ENCODE measurements at regions not wholly inside any gene's neighbourhood (a gene's known extent, or its start where the extent isn't known, plus 50 kb on each side); places are given as distances from the start of the nearest gene placed in this dataset.

DNA sequence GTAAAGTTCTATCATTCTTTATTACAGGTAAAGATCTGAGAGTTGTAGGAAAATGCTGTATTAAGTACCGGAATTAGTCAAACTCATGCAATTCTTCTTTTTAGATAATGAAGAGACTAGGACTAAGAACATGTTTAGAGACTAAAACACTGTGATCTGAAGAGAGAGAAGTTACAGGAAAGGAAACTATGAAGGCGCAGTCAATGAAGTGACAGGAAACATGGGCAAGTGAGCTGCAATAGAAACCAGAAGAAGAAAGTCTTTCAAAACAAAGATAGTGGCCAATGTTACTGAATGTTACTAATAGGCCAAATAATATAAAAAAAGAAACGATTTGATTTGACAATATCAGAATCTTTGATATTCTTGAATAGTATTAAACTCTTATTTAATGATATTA, 659.4 kb upstream of the RGS18 start:
- TF ChIP-seq, protein P1, sequence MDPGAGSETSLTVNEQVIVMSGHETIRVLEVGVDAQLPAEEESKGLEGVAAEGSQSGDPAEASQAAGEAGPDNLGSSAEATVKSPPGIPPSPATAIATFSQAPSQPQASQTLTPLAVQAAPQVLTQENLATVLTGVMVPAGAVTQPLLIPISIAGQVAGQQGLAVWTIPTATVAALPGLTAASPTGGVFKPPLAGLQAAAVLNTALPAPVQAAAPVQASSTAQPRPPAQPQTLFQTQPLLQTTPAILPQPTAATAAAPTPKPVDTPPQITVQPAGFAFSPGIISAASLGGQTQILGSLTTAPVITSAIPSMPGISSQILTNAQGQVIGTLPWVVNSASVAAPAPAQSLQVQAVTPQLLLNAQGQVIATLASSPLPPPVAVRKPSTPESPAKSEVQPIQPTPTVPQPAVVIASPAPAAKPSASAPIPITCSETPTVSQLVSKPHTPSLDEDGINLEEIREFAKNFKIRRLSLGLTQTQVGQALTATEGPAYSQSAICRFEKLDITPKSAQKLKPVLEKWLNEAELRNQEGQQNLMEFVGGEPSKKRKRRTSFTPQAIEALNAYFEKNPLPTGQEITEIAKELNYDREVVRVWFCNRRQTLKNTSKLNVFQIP (CRISPR knock-in tag; IDR thresholded peaks at IDR 0.05; ENCODE audit: borderline replicate concordance, low read depth): no peak
- TF ChIP-seq, protein P2, sequence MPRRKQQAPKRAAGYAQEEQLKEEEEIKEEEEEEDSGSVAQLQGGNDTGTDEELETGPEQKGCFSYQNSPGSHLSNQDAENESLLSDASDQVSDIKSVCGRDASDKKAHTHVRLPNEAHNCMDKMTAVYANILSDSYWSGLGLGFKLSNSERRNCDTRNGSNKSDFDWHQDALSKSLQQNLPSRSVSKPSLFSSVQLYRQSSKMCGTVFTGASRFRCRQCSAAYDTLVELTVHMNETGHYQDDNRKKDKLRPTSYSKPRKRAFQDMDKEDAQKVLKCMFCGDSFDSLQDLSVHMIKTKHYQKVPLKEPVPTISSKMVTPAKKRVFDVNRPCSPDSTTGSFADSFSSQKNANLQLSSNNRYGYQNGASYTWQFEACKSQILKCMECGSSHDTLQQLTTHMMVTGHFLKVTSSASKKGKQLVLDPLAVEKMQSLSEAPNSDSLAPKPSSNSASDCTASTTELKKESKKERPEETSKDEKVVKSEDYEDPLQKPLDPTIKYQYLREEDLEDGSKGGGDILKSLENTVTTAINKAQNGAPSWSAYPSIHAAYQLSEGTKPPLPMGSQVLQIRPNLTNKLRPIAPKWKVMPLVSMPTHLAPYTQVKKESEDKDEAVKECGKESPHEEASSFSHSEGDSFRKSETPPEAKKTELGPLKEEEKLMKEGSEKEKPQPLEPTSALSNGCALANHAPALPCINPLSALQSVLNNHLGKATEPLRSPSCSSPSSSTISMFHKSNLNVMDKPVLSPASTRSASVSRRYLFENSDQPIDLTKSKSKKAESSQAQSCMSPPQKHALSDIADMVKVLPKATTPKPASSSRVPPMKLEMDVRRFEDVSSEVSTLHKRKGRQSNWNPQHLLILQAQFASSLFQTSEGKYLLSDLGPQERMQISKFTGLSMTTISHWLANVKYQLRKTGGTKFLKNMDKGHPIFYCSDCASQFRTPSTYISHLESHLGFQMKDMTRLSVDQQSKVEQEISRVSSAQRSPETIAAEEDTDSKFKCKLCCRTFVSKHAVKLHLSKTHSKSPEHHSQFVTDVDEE (CRISPR knock-in tag; IDR thresholded peaks at IDR 0.05): no peak
- TF ChIP-seq TOX (CRISPR knock-in tag; IDR thresholded peaks at IDR 0.05; ENCODE audit: borderline replicate concordance): no peak
- no peak for TF ChIP-seq SNAI2 (CRISPR knock-in tag; IDR thresholded peaks at IDR 0.05)
- TF ChIP-seq ZNF565 (CRISPR knock-in tag; conservative IDR thresholded peaks at IDR 0.05; ENCODE audit: low read depth): no peak
- no peak for TF ChIP-seq RARB (CRISPR knock-in tag; IDR thresholded peaks at IDR 0.05)
- TF ChIP-seq ZNF70 (CRISPR knock-in tag; IDR thresholded peaks at IDR 0.05): no peak
- TF ChIP-seq, protein P3, sequence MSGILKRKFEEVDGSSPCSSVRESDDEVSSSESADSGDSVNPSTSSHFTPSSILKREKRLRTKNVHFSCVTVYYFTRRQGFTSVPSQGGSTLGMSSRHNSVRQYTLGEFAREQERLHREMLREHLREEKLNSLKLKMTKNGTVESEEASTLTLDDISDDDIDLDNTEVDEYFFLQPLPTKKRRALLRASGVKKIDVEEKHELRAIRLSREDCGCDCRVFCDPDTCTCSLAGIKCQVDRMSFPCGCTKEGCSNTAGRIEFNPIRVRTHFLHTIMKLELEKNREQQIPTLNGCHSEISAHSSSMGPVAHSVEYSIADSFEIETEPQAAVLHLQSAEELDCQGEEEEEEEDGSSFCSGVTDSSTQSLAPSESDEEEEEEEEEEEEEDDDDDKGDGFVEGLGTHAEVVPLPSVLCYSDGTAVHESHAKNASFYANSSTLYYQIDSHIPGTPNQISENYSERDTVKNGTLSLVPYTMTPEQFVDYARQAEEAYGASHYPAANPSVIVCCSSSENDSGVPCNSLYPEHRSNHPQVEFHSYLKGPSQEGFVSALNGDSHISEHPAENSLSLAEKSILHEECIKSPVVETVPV (CRISPR knock-in tag; IDR thresholded peaks at IDR 0.05): no peak
- no peak for TF ChIP-seq ZFP30 (CRISPR knock-in tag; IDR thresholded peaks at IDR 0.05)
- TF ChIP-seq ESRRG (CRISPR knock-in tag; IDR thresholded peaks at IDR 0.05): no peak
- TF ChIP-seq PPARA (CRISPR knock-in tag; IDR thresholded peaks at IDR 0.05; ENCODE audit: borderline replicate concordance): no peak
- no peak for TF ChIP-seq GLIS3 (CRISPR knock-in tag; IDR thresholded peaks at IDR 0.05)
- TF ChIP-seq ISL1 (CRISPR knock-in tag; IDR thresholded peaks at IDR 0.05): no peak
- no peak for TF ChIP-seq OSR1 (CRISPR knock-in tag; IDR thresholded peaks at IDR 0.05)
- TF ChIP-seq BACH2 (CRISPR knock-in tag; IDR thresholded peaks at IDR 0.05; ENCODE audit: borderline replicate concordance): no peak
- no peak for TF ChIP-seq ZFP3 (CRISPR knock-in tag; IDR thresholded peaks at IDR 0.05)
- ATAC-seq: no peak

DNA sequence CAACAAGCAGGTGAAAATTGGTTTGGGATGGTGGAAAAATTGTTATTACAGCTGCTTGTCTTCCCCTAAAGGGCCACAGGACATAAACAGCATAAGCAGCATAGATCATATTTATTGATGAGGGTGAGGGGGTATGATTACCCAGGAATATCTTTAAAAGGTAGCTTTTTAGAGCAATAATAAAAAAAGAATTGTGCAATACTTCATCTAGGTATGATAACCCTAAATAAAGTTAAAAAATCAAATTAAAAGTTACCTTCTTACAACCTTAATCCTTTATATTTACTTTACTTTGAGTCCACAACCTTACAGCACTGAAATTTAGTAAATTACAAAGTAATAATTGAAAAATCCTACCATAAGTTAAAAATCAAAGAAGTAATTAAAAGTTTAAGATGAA, 653.3 kb upstream of the RGS18 start:
- TF ChIP-seq GLIS3 (CRISPR knock-in tag; IDR thresholded peaks at IDR 0.05): no peak
- TF ChIP-seq ZNF8 (CRISPR knock-in tag; IDR thresholded peaks at IDR 0.05): no peak
- TF ChIP-seq CSDC2 (CRISPR knock-in tag; IDR thresholded peaks at IDR 0.05): no peak
- no peak for TF ChIP-seq TCF4 (CRISPR knock-in tag; IDR thresholded peaks at IDR 0.05; ENCODE audit: borderline replicate concordance)
- TF ChIP-seq ISL1 (CRISPR knock-in tag; IDR thresholded peaks at IDR 0.05): no peak
- no peak for TF ChIP-seq SNAI2 (CRISPR knock-in tag; IDR thresholded peaks at IDR 0.05)
- no peak for TF ChIP-seq ZNF565 (CRISPR knock-in tag; conservative IDR thresholded peaks at IDR 0.05; ENCODE audit: low read depth)
- TF ChIP-seq, protein P4, sequence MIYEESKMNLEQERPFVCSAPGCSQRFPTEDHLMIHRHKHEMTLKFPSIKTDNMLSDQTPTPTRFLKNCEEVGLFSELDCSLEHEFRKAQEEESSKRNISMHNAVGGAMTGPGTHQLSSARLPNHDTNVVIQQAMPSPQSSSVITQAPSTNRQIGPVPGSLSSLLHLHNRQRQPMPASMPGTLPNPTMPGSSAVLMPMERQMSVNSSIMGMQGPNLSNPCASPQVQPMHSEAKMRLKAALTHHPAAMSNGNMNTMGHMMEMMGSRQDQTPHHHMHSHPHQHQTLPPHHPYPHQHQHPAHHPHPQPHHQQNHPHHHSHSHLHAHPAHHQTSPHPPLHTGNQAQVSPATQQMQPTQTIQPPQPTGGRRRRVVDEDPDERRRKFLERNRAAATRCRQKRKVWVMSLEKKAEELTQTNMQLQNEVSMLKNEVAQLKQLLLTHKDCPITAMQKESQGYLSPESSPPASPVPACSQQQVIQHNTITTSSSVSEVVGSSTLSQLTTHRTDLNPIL (CRISPR knock-in tag; IDR thresholded peaks at IDR 0.05; ENCODE audit: low read depth): no peak
- no peak for ATAC-seq

DNA sequence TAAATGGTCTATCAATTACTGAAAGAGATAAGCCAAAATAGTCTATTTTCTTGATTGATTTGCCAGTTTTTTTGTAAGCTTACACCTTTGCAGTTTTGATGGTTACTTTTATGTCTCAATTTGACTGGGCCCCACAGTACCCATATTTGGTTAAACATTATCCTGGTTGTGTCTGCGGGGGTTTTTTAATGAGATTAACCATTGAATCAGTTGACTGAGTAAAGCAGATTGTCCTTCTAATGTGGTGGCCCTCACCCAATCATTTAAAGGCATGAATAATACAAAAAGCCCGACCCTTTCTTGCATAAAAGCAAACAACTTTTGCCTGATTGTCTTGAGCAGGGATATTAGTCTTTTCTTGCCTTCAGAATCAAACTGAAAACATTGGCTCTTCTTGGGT, 650.0 kb upstream of the RGS18 start:
- ATAC-seq: no peak
- TF ChIP-seq PPARA (CRISPR knock-in tag; IDR thresholded peaks at IDR 0.05; ENCODE audit: borderline replicate concordance) (no peak), ZC3H10 (CRISPR knock-in tag; IDR thresholded peaks at IDR 0.05) (no peak), ESRRG (CRISPR knock-in tag; IDR thresholded peaks at IDR 0.05) (no peak), GLIS3 (CRISPR knock-in tag; IDR thresholded peaks at IDR 0.05) (no peak), ARNTL (CRISPR knock-in tag; IDR thresholded peaks at IDR 0.05; ENCODE audit: borderline replicate concordance, low read depth) (no peak), OSR1 (CRISPR knock-in tag; IDR thresholded peaks at IDR 0.05) (no peak), ZNF565 (CRISPR knock-in tag; conservative IDR thresholded peaks at IDR 0.05; ENCODE audit: low read depth) (no peak), ZFP30 (CRISPR knock-in tag; IDR thresholded peaks at IDR 0.05) (no peak), SNAI2 (CRISPR knock-in tag; IDR thresholded peaks at IDR 0.05) (no peak), CSDC2 (CRISPR knock-in tag; IDR thresholded peaks at IDR 0.05) (no peak)
- TF ChIP-seq, protein P1 (CRISPR knock-in tag; IDR thresholded peaks at IDR 0.05; ENCODE audit: borderline replicate concordance, low read depth): no peak
- TF ChIP-seq, protein P5, sequence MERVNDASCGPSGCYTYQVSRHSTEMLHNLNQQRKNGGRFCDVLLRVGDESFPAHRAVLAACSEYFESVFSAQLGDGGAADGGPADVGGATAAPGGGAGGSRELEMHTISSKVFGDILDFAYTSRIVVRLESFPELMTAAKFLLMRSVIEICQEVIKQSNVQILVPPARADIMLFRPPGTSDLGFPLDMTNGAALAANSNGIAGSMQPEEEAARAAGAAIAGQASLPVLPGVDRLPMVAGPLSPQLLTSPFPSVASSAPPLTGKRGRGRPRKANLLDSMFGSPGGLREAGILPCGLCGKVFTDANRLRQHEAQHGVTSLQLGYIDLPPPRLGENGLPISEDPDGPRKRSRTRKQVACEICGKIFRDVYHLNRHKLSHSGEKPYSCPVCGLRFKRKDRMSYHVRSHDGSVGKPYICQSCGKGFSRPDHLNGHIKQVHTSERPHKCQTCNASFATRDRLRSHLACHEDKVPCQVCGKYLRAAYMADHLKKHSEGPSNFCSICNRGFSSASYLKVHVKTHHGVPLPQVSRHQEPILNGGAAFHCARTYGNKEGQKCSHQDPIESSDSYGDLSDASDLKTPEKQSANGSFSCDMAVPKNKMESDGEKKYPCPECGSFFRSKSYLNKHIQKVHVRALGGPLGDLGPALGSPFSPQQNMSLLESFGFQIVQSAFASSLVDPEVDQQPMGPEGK (CRISPR knock-in tag; IDR thresholded peaks at IDR 0.05; ENCODE audit: borderline replicate concordance): no peak
- TF ChIP-seq, protein P2 (CRISPR knock-in tag; IDR thresholded peaks at IDR 0.05): no peak

Data from SK-N-SH treated with all-trans-retinoic acid at 6 μM for 48 hours (cell line).